ENCODE measurements at regions not wholly inside any gene's neighbourhood (a gene's known extent, or its start where the extent isn't known, plus 50 kb on each side); places are given as distances from the start of the nearest gene placed in this dataset.

- TF ChIP-seq EZH2 (IDR thresholded peaks at IDR 0.05; ENCODE audit: low read length, unreplicated experiment) (no peak), CTCF (conservative IDR thresholded peaks at IDR 0.05; ENCODE audit: low read depth, low read length) (no peak)
Observed at GRCh38 chr6:196543-196942, 95.7 kb upstream of the DUSP22 start.
